ENCODE measurements at regions not wholly inside any gene's neighbourhood (a gene's known extent, or its start where the extent isn't known, plus 50 kb on each side); places are given as distances from the start of the nearest gene placed in this dataset.
A peak's percentile ranks its signal among the peaks of the same experiment; 100 is the strongest.

- intact Hi-C loops (cut with micrococcal nuclease; ENCODE audit: unreplicated experiment) (no loop called here), in situ Hi-C loops (cut with HindIII; ENCODE audit: low pct_unique_long_range_greater_than_20kb, low sequenced_read_pairs) (no loop called here)
- ChIA-PET CTCF (no interaction called here), POLR2A (no interaction called here)
- H3K27me3 ChIP-seq (ENCODE audit: control insufficient read depth, insufficient read depth, low read length), result no peaks in the 10 kb centered on the region
- DNase-seq (ENCODE audit: low read depth, low spot score) (no peak), ATAC-seq (peak; percentile 82)
- H3K9me3 ChIP-seq (ENCODE audit: control insufficient read depth, insufficient read depth, low read depth, low read length), result no peaks in the 10 kb centered on the region
- no peaks in the 10 kb centered on the region for H3K4me1 ChIP-seq (ENCODE audit: control insufficient read depth, insufficient read depth, low read length)
- H3K27ac ChIP-seq (ENCODE audit: low read length), result no peak overlapping the region
- no peaks in the 10 kb centered on the region for H3K36me3 ChIP-seq (ENCODE audit: control insufficient read depth, insufficient read depth, low read length)
- H3K4me3 ChIP-seq (ENCODE audit: low read depth in 2 of 2, low read length in 2 of 2), result no peak overlapping the region
- TF ChIP-seq, protein P1, sequence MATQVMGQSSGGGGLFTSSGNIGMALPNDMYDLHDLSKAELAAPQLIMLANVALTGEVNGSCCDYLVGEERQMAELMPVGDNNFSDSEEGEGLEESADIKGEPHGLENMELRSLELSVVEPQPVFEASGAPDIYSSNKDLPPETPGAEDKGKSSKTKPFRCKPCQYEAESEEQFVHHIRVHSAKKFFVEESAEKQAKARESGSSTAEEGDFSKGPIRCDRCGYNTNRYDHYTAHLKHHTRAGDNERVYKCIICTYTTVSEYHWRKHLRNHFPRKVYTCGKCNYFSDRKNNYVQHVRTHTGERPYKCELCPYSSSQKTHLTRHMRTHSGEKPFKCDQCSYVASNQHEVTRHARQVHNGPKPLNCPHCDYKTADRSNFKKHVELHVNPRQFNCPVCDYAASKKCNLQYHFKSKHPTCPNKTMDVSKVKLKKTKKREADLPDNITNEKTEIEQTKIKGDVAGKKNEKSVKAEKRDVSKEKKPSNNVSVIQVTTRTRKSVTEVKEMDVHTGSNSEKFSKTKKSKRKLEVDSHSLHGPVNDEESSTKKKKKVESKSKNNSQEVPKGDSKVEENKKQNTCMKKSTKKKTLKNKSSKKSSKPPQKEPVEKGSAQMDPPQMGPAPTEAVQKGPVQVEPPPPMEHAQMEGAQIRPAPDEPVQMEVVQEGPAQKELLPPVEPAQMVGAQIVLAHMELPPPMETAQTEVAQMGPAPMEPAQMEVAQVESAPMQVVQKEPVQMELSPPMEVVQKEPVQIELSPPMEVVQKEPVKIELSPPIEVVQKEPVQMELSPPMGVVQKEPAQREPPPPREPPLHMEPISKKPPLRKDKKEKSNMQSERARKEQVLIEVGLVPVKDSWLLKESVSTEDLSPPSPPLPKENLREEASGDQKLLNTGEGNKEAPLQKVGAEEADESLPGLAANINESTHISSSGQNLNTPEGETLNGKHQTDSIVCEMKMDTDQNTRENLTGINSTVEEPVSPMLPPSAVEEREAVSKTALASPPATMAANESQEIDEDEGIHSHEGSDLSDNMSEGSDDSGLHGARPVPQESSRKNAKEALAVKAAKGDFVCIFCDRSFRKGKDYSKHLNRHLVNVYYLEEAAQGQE (IDR thresholded peaks at IDR 0.05; ENCODE audit: insufficient read depth in 1 of 2, low read depth in 2 of 2, low read length in 1 of 2), result no peak
- TF ChIP-seq CTCF (IDR thresholded peaks at IDR 0.05), result peak; percentile 52; the same call in 1 of the 2 replicates
- BruUV-seq (replicated peaks), result no TSS peak
Observed at GRCh38 chr13:30551189-30551588, 66.5 kb upstream of the USPL1 start.

DNA sequence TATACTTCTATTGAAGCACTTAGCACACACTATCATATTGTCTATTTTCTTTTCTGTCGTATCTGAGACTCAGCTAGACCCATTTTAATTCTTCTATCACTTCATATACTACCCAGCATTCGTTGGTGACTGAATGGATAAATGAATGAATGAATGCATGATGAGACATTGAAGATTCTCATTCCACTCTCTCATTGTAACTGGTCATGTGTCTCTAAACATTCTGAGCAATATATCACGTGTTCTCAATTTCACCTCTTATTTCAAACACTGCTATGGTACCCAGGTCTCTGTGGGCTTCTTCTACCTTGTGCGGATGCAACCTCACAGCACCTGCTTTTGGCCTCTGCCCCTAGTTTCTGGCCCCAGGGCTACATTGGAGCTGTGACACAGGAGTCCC lies 65.2 kb upstream of the USPL1 start:
- no peak for TF ChIP-seq CTCF (IDR thresholded peaks at IDR 0.05)
- TF ChIP-seq POLR2AphosphoS5 (IDR thresholded peaks at IDR 0.05; ENCODE audit: low read depth, low read length), result no peak
- TF ChIP-seq, protein P1 (IDR thresholded peaks at IDR 0.05; ENCODE audit: insufficient read depth in 1 of 2, low read depth in 2 of 2, low read length in 1 of 2), result no peak

More for the DNA sequence above, 65.2 kb upstream of the USPL1 start:
- DNase-seq (ENCODE audit: low read depth, low spot score) (no peak), ATAC-seq (no peak)
- POLR2A ChIA-PET, result no interaction called here
- H3K4me1 ChIP-seq (ENCODE audit: control insufficient read depth, insufficient read depth, low read length), result no peaks in the 10 kb centered on the region
- intact Hi-C loops (cut with micrococcal nuclease; ENCODE audit: unreplicated experiment) (no loop called here), in situ Hi-C loops (cut with HindIII; ENCODE audit: low pct_unique_long_range_greater_than_20kb, low sequenced_read_pairs) (no loop called here)
- CTCF ChIA-PET, result interaction anchor here (0.6 kb wide), 1 partner anchor 81 kb away, joined by 4 read pairs; no protein-coding TSS in a partner anchor
- H3K27ac ChIP-seq (ENCODE audit: low read length), result no peak overlapping the region
- H3K27me3 ChIP-seq (ENCODE audit: control insufficient read depth, insufficient read depth, low read length), result no peaks in the 10 kb centered on the region
- no peak overlapping the region for H3K4me3 ChIP-seq (ENCODE audit: low read depth in 2 of 2, low read length in 2 of 2)
- BruUV-seq (replicated peaks), result no TSS peak
- H3K9me3 ChIP-seq (ENCODE audit: control insufficient read depth, insufficient read depth, low read depth, low read length), result no peaks in the 10 kb centered on the region
- H3K36me3 ChIP-seq (ENCODE audit: control insufficient read depth, insufficient read depth, low read length), result no peaks in the 10 kb centered on the region
